Ovary (tissue), 3 donors: ENCODE measurements at regions not wholly inside any gene's neighbourhood (a gene's known extent, or its start where the extent isn't known, plus 50 kb on each side); places are given as distances from the start of the nearest gene placed in this dataset.
"Not testable (repeated sequence)": the region's sequence is repeated elsewhere in the genome, so short reads cannot be mapped to it uniquely, and the experiment has no call there.

Source experiments
- CTCF ChIP-seq, 3 donors: fragments of 450-650 bp in 2 of 3; fragments of 200-600 bp in 1 of 3; IDR thresholded peaks; one replicate each; pipeline versions ENCODE4 v1.5.1 to v1.8.0; 2016 to 2022; ENCODE audit warnings: antibody characterized with exemption in 3 of 3, mild to moderate bottlenecking in 1 of 3
- EP300 ChIP-seq: sonication (generic); formaldehyde crosslinking; IDR thresholded peaks from one replicate; pipeline ENCODE4 v1.6.1; 2017; ENCODE audit warnings: antibody characterized with exemption
- POLR2A ChIP-seq: fragments of 450-650 bp; IDR thresholded peaks from one replicate; pipeline ENCODE4 v1.6.1; 2017; ENCODE audit warnings: antibody characterized with exemption, mild to moderate bottlenecking, moderate library complexity
- donor health status: DM: no; HTN: no; CAD: no.

- not testable (repeated sequence) for TF ChIP-seq CTCF (IDR thresholded peaks at IDR 0.05); POLR2A; EP300
These were observed 394.8 kb upstream of the ZNF722 start for GRCh38 chr7:63603812-63604211.
